HG03520 (cell line): ENCODE measurements at regions not wholly inside any gene's neighbourhood (a gene's known extent, or its start where the extent isn't known, plus 50 kb on each side); places are given as distances from the start of the nearest gene placed in this dataset.

Experiments used
- ATAC-seq: cut with Tn5 transposase; IDR thresholded peaks from one replicate; pipeline ENCODE4 v1.9.1; 2021; ENCODE audit warnings: mild to moderate bottlenecking, moderate library complexity; ENCODE audit not compliant: unreplicated experiment

GRCh38 chr16:48905632-48906505 lies 295.9 kb upstream of the N4BP1 start:
- ATAC-seq = no peak

- no peak for ATAC-seq
Observed at GRCh38 chr16:48904333-48904732, 294.4 kb upstream of the N4BP1 start.

- no peak for ATAC-seq
Observed at GRCh38 chr16:48903039-48903438, 293.1 kb upstream of the N4BP1 start.

- ATAC-seq = no peak
Observed at GRCh38 chr16:48901712-48902374, 291.9 kb upstream of the N4BP1 start.

GRCh38 chr16:48899500-48899899 lies 289.5 kb upstream of the N4BP1 start:
- ATAC-seq = no peak

- no peak for ATAC-seq
Observed at GRCh38 chr16:48897698-48898205, 287.8 kb upstream of the N4BP1 start.

GRCh38 chr16:48895142-48895541 lies 285.2 kb upstream of the N4BP1 start:
- no peak for ATAC-seq

- no peak for ATAC-seq
Observed at GRCh38 chr16:48892893-48893292, 282.9 kb upstream of the N4BP1 start.

- ATAC-seq = no peak
Observed at GRCh38 chr16:48887646-48888210, 277.7 kb upstream of the N4BP1 start.

GRCh38 chr16:48885471-48885870 lies 275.5 kb upstream of the N4BP1 start:
- ATAC-seq = no peak

GRCh38 chr16:48881272-48881671 lies 271.3 kb upstream of the N4BP1 start:
- no peak for ATAC-seq

- no peak for ATAC-seq
Observed at GRCh38 chr16:48879223-48880122, 269.5 kb upstream of the N4BP1 start.

GRCh38 chr16:48877946-48878345 lies 268.0 kb upstream of the N4BP1 start:
- no peak for ATAC-seq

GRCh38 chr16:48870141-48870540 lies 260.2 kb upstream of the N4BP1 start:
- no peak for ATAC-seq

GRCh38 chr16:48865520-48865919 lies 255.5 kb upstream of the N4BP1 start:
- ATAC-seq = no peak

- ATAC-seq = no peak
Observed at GRCh38 chr16:48864055-48864454, 254.1 kb upstream of the N4BP1 start.

GRCh38 chr16:48862087-48862532 lies 252.1 kb upstream of the N4BP1 start:
- ATAC-seq = no peak

GRCh38 chr16:48860341-48860740 lies 250.4 kb upstream of the N4BP1 start:
- ATAC-seq = no peak

GRCh38 chr16:48852951-48853350 lies 243.0 kb upstream of the N4BP1 start:
- no peak for ATAC-seq

- no peak for ATAC-seq
Observed at GRCh38 chr16:48852458-48852857, 242.5 kb upstream of the N4BP1 start.
